Tibial nerve (tissue), 3 donors: ENCODE measurements at regions not wholly inside any gene's neighbourhood (a gene's known extent, or its start where the extent isn't known, plus 50 kb on each side); places are given as distances from the start of the nearest gene placed in this dataset.

Experiments used
- POLR2A ChIP-seq, 2 donors: fragments of 450-650 bp; IDR thresholded peaks; one replicate each; pipeline ENCODE4 v1.6.1; 2017; ENCODE audit warnings: antibody characterized with exemption in 2 of 2, mild to moderate bottlenecking in 2 of 2, moderate library complexity in 2 of 2
- TF ChIP-seq, protein P1 (sequence below), 5 experiments: fragments of 200-600 bp in 3 of 5; fragments of 450-650 bp in 2 of 5; sonication (generic) in 3 of 5; IDR thresholded peaks; one replicate each; pipeline ENCODE4 v1.5.1; 2016 to 2019; ENCODE audit warnings: antibody characterized with exemption in 5 of 5, mild to moderate bottlenecking in 3 of 5, moderate library complexity in 2 of 5

DNA sequence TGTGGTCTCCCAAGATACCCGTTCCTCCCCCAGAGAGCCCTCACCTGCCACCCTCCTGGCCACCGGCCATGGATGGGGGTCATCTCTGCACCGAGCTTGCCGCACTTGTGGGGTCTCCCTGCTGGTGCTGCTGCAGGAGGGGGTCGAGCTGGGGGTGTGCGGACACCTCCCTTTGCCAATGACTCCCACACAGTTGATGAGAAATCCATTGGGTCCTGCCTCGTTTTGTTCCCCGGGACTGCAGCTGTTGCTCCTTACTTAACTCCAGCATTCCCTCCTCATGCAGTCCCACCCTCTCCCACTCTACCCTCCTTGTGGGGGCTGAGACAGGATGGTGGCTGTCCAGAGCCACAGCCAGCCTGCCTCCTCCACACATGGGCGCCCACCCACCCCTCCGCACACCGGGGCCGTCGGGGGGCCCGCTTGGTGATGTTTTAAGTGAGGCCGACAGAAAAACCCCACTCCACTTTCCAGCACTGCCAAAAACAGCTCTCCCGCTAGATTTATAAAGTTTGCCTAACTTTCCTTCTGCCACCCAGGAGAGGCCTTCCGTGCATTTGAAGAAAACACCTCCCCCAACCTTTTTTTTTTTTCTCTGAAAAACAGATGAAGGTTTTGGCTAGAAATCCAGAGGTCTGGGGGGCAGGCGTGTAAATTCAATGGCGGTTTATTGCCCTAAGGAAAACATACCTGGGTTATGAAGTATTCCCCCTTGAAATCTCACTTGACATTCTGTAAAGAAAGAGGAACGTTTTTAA lies 53.5 kb upstream of the APCDD1L start:
- TF ChIP-seq, protein P1, sequence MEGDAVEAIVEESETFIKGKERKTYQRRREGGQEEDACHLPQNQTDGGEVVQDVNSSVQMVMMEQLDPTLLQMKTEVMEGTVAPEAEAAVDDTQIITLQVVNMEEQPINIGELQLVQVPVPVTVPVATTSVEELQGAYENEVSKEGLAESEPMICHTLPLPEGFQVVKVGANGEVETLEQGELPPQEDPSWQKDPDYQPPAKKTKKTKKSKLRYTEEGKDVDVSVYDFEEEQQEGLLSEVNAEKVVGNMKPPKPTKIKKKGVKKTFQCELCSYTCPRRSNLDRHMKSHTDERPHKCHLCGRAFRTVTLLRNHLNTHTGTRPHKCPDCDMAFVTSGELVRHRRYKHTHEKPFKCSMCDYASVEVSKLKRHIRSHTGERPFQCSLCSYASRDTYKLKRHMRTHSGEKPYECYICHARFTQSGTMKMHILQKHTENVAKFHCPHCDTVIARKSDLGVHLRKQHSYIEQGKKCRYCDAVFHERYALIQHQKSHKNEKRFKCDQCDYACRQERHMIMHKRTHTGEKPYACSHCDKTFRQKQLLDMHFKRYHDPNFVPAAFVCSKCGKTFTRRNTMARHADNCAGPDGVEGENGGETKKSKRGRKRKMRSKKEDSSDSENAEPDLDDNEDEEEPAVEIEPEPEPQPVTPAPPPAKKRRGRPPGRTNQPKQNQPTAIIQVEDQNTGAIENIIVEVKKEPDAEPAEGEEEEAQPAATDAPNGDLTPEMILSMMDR (IDR thresholded peaks at IDR 0.05): no peak
- no peak for TF ChIP-seq POLR2A (IDR thresholded peaks at IDR 0.05)
